ENCODE measurements at regions not wholly inside any gene's neighbourhood (a gene's known extent, or its start where the extent isn't known, plus 50 kb on each side); places are given as distances from the start of the nearest gene placed in this dataset.

- no peak for TF ChIP-seq ZNF142 (CRISPR knock-in tag; IDR thresholded peaks at IDR 0.05)
- TF ChIP-seq RAD51 (IDR thresholded peaks at IDR 0.05; ENCODE audit: borderline replicate concordance), result no peak
- TF ChIP-seq MEIS2 (CRISPR knock-in tag; IDR thresholded peaks at IDR 0.05), result no peak
- no peak for TF ChIP-seq ZNF367 (CRISPR knock-in tag; IDR thresholded peaks at IDR 0.05; ENCODE audit: borderline replicate concordance)
- no peak for TF ChIP-seq ZNF234 (CRISPR knock-in tag; conservative IDR thresholded peaks at IDR 0.05)
- TF ChIP-seq, protein P1, sequence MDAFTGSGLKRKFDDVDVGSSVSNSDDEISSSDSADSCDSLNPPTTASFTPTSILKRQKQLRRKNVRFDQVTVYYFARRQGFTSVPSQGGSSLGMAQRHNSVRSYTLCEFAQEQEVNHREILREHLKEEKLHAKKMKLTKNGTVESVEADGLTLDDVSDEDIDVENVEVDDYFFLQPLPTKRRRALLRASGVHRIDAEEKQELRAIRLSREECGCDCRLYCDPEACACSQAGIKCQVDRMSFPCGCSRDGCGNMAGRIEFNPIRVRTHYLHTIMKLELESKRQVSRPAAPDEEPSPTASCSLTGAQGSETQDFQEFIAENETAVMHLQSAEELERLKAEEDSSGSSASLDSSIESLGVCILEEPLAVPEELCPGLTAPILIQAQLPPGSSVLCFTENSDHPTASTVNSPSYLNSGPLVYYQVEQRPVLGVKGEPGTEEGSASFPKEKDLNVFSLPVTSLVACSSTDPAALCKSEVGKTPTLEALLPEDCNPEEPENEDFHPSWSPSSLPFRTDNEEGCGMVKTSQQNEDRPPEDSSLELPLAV (CRISPR knock-in tag; conservative IDR thresholded peaks at IDR 0.05; ENCODE audit: low read depth), result no peak
- 0 out of 2 replicates have a peak, but pooled peaks have one; percentile 21 for TF ChIP-seq PAXIP1 (CRISPR knock-in tag; conservative IDR thresholded peaks at IDR 0.05)
- no peak for TF ChIP-seq FOXO1 (CRISPR knock-in tag; IDR thresholded peaks at IDR 0.05)
- TF ChIP-seq GPN1 (CRISPR knock-in tag; IDR thresholded peaks at IDR 0.05; ENCODE audit: borderline replicate concordance), result no peak
- TF ChIP-seq MIXL1 (CRISPR knock-in tag; IDR thresholded peaks at IDR 0.05), result no peak
- TF ChIP-seq SMAD3 (CRISPR knock-in tag; IDR thresholded peaks at IDR 0.05), result no peak
- TF ChIP-seq MEIS1 (CRISPR knock-in tag; IDR thresholded peaks at IDR 0.05; ENCODE audit: borderline replicate concordance), result no peak
- TF ChIP-seq ARID2 (CRISPR knock-in tag; IDR thresholded peaks at IDR 0.05; ENCODE audit: borderline replicate concordance), result no peak
- 0 out of 2 replicates have a peak, but pooled peaks have one; percentile 44 for TF ChIP-seq SALL1 (CRISPR knock-in tag; IDR thresholded peaks at IDR 0.05)
- no peak for TF ChIP-seq E2F2 (CRISPR knock-in tag; IDR thresholded peaks at IDR 0.05; ENCODE audit: borderline replicate concordance)
- no peak for TF ChIP-seq ZNF749 (CRISPR knock-in tag; IDR thresholded peaks at IDR 0.05; ENCODE audit: borderline replicate concordance)
Measured at GRCh38 chr2:217332866-217333265, 473.0 kb upstream of the TNP1 start (continued).
